SKM-1 (cell line): ENCODE measurements at regions not wholly inside any gene's neighbourhood (a gene's known extent, or its start where the extent isn't known, plus 50 kb on each side); places are given as distances from the start of the nearest gene placed in this dataset.

Experiments used
- DNase-seq: peaks from one replicate; lab custom pipeline; 2025; ENCODE audit not compliant: unreplicated experiment; lab: John Stamatoyannopoulos, UW

DNA sequence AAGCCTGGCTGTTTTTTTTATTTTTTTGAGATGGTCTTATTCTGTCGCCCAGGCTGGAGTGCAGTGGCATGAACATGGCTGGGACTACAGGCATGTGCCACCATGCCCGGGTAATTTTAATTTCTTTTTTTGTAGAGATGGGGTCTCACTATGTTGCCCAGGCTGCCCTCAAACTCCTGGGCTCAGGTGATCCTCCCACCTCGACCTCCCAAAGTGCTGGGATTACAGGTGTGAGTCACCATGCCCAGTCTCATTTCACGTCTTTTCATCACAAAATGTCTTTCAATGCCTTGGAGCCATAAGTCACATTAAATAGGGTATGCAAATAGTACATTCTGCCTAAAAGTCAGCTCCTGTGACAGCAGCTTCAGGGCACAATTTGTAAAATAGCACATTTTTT is 52.8 kb downstream of the SOX2 start:
- no peak for DNase-seq

DNA sequence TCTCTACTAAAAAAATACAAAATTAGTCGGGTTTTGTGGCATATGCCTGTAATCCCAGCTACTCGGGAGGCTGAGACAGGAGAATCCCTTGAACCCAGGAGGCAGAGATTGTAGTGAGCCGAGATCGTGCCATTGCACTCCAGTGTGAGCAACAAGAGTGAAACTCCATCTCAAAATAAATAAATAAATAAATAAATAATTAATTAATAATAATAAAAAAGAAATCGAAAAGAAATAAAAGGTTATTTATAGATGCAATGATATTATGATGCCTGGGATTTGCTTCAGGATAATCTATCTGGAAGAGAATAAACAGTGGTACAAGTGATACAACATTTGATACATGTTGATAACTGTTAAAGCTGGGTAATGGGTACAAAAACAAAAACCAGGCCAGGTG is 58.6 kb downstream of the SOX2 start:
- no peak for DNase-seq

- no peak for DNase-seq
Observed at GRCh38 chr3:181771120-181771519, 59.4 kb downstream of the SOX2 start.

- DNase-seq: no peak
Observed at GRCh38 chr3:181772166-181772565, 60.4 kb downstream of the SOX2 start.

DNA sequence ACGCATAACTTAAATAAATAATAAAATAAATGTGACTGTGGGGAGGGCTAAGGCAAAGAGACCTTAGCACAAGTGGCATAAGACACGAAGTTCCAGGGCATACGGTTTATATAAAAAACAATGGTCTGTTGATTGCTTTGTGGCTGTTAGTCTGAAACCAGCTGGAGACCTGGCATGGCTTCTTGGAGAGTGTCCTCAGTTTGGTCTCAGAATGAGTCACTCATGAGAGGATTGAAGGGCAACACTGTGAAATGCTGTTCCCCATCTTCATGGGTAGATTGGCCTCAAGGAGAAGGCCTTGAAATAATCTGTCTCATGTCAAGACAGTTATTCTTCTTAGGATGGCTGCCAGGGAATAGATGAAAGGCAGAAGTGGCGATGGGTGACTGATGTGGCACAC is 62.2 kb downstream of the SOX2 start:
- no peak for DNase-seq

DNA sequence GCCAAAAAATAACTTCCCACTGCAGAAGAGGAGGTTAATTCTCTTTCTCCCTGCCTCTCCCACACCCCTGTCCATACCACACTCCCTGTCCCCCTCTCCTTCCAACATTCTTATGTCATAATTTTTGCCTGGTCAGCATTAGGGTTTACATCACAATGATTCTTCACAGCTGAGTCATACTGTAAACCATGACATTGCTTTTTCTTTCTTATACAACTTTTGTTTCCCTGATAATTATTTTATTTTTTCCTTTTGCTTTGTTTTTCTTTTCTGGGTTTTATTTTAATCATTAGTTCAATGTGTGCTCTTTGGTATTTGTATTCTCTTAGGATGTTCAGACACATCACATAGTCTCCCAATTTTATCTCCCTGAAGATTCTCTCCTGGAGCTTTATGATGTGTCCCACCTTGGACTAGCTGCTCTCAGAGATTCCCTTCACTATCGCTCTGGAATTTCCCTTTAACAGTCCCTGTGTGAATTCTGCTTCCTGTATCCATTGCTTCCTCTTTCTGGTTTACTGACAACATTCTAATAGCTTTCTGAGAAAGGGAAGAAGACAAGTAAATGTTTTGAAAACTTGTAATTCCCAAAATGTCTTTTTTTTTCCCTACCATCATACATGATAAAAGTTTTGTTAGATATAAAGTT is 70.7 kb downstream of the SOX2 start:
- DNase-seq: no peak

DNA sequence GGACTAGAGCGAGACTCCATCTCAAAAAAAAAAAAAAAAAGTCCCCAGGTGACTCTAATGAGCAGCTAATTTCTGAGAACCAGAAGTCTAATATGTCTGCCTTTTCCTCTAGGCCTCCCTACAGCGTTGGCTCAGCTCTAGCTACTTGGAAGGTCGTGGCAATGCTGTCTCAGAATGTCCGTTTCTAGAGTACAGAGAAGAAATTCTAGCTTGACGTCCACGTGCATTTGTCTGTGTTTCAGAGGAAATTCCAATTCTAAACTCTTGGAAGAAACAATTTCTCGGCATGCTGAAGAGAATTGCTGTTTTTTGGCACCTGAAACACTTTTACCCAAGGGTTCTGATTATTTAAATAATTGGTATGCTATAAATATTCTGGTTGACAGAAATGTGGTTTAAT is 78.8 kb downstream of the SOX2 start:
- DNase-seq: no peak

GRCh38 chr3:181791056-181791955 is 79.6 kb downstream of the SOX2 start:
- no peak for DNase-seq

GRCh38 chr3:181793006-181793405 is 81.3 kb downstream of the SOX2 start:
- DNase-seq: no peak

DNA sequence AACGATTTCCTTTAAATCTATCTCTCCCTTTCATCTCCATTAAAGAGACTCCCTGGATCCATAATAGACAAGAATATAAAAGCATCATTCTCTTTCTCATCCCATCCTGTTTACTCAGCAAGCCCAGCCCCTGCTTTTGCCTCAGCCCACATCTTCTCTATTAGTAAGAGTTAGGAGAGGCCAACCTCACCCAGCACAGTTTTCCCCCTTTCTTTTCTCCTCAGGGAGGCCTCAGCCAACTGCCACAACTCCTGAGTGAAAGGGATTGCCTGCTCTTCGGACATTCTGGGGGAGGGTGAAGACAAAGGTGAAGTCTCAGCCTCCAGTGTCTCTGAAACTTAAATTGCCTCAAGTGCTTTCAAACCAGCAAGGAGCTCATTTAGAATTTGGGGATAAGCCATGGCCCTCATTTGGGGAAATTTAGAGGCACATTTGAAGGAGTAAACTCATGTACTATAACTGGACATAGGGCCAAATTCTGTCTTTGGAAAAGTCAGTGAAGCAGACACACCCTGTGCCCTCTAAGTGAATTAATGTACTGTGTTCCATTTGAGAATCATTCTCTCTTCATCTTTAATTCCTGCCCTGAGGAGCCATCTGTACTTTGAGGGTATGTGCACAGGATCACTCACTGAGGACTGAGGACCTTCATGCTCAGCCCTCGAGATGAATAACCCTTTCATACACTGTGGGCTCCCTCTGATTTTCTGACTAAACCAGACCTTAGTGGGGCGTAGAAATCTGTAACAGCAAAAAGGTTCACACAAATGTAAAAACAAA is 82.5 kb downstream of the SOX2 start:
- DNase-seq: no peak

DNA sequence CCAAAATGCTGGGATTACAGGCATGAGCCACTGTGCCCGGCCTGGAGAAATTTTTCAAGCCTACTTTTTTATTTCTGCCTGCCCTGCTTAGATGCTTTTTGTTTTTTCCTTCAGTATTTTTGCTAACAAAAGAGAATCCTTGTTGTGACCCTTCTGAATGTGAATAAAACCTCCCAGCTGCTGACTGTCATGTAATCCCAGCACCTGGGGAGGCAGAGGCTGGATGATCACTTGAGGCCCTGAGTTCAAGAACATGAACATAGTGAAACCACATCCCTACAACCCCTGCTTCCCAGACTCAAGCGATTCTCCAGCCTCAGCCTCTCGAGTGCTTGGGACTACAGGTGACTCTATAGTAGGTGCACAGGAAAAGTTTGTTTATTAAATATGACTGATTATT is 84.9 kb downstream of the SOX2 start:
- no peak for DNase-seq

- DNase-seq: no peak
Observed at GRCh38 chr3:181797431-181797830, 85.7 kb downstream of the SOX2 start.

- DNase-seq: no peak
Observed at GRCh38 chr3:181805703-181806102, 94.0 kb downstream of the SOX2 start.

GRCh38 chr3:181808053-181808452 is 96.3 kb downstream of the SOX2 start:
- no peak for DNase-seq

- no peak for DNase-seq
Observed at GRCh38 chr3:181823716-181824115, 112.0 kb downstream of the SOX2 start.

- DNase-seq: no peak
Observed at GRCh38 chr3:181824961-181825360, 113.2 kb downstream of the SOX2 start.

GRCh38 chr3:181839039-181839915 is 127.6 kb downstream of the SOX2 start:
- no peak for DNase-seq

GRCh38 chr3:181839916-181840297 is 128.2 kb downstream of the SOX2 start:
- DNase-seq: no peak

DNA sequence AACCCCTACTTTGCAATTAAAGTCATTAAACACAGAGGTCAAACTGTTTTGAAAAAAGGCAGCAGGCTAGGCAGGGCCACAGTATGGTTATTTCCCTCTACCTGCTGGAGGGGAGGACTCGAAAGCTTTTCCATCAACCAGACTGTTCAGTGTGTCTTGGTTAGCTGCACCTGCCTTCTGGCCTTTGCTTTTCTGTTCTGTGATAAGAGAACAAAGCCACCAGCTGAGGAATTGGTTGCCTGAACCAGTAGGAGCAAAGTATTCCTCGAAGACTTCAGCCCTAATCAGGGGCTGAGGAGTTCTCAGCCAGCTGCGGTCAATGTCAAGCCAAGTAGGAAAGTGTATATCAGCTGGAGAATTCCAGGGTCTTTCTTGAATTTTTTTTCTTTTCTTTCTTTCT is 132.5 kb downstream of the SOX2 start:
- no peak for DNase-seq

DNA sequence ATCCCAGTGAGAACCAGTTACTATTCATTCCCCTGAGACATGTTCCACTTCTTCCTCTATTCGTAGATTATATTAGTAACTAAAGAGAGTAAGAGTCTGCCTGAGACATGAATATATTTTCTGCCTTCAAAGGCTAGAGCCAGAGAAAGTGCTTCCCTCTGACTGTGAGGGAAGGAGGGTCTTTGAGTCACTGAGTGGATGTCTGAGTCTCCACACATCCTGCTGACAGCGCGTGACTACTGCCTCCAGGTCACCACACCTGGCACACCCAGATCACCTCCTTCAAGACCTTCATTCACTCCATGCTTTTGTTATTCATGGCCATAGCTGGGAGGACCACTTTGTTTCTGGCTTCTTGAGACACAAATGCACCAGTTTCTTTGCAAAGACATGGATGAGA is 135.6 kb downstream of the SOX2 start:
- DNase-seq: no peak

- no peak for DNase-seq
Observed at GRCh38 chr3:181851063-181851462, 139.3 kb downstream of the SOX2 start.
